Sigmoid colon (tissue), 4 donors: ENCODE measurements at regions not wholly inside any gene's neighbourhood (a gene's known extent, or its start where the extent isn't known, plus 50 kb on each side); places are given as distances from the start of the nearest gene placed in this dataset.

Experiments
- POLR2A ChIP-seq, 2 donors: fragments of 450-650 bp; IDR thresholded peaks; one replicate each; pipeline ENCODE4 v1.6.1; 2016; ENCODE audit warnings: antibody characterized with exemption in 2 of 2, mild to moderate bottlenecking in 2 of 2, moderate library complexity in 2 of 2
- POLR2AphosphoS5 ChIP-seq, 4 donors: sonication (generic); formaldehyde crosslinking; IDR thresholded peaks; one replicate each; pipeline ENCODE4 v1.6.1; 2017; ENCODE audit warnings: antibody characterized with exemption in 4 of 4
- TF ChIP-seq, protein P1 (sequence below), 4 experiments: fragments of 450-650 bp in 3 of 4; fragments of 200-600 bp in 1 of 4; IDR thresholded peaks; one replicate each; pipeline ENCODE4 v1.5.1; 2016 to 2019; ENCODE audit warnings: antibody characterized with exemption in 4 of 4, mild to moderate bottlenecking in 3 of 4, moderate library complexity in 2 of 4

DNA sequence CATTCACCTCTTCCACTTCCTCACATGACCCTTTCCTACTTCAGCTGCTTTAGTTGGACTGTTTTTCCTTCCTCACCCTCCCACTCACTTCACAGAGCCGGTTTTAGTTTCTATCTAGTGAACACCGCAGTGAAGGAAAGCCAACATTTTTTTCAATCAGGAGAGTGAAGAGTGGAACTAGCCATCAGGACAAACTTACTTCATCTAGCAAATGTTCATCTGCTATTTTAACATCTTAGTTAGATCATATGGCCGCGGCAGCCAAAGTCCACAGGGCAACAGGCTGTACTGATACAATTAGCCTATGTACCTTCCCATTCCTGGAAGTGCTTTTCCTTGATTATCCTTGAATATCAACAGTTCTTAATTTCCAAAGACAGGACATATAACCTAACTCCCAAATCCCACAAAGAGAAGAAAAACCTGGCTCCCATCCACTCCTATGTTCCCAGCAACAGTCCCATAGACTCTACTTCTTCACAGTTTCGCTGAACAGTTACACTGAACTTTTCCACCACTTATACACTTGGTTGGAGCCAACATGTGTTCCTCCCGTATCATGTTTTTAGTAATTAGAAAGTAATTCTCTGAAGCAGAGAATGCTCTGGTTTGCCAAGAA is 456.2 kb upstream of the THBS1 start:
- TF ChIP-seq, protein P1, sequence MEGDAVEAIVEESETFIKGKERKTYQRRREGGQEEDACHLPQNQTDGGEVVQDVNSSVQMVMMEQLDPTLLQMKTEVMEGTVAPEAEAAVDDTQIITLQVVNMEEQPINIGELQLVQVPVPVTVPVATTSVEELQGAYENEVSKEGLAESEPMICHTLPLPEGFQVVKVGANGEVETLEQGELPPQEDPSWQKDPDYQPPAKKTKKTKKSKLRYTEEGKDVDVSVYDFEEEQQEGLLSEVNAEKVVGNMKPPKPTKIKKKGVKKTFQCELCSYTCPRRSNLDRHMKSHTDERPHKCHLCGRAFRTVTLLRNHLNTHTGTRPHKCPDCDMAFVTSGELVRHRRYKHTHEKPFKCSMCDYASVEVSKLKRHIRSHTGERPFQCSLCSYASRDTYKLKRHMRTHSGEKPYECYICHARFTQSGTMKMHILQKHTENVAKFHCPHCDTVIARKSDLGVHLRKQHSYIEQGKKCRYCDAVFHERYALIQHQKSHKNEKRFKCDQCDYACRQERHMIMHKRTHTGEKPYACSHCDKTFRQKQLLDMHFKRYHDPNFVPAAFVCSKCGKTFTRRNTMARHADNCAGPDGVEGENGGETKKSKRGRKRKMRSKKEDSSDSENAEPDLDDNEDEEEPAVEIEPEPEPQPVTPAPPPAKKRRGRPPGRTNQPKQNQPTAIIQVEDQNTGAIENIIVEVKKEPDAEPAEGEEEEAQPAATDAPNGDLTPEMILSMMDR (IDR thresholded peaks at IDR 0.05) = no peak
- no peak for TF ChIP-seq POLR2A (IDR thresholded peaks at IDR 0.05)
- no peak for TF ChIP-seq POLR2AphosphoS5 (IDR thresholded peaks at IDR 0.05)
